HepG2 (cell line): ENCODE measurements at regions not wholly inside any gene's neighbourhood (a gene's known extent, or its start where the extent isn't known, plus 50 kb on each side); places are given as distances from the start of the nearest gene placed in this dataset.

ENCODE experiments used
- ATAC-seq: fragments of 200-7000 bp; cut with Tn5 transposase; 3 replicates; pipeline ENCODE4 v1.9.1; 2020; ENCODE audit warnings: mild to moderate bottlenecking, moderate library complexity
- BruUV-seq: library from RNA; stranded (reverse); fragments of 400-500 nt; replicated peaks from 2 replicates; lab custom pipeline; 2021; lab: Mats Ljungman, UMichigan
- CTCF ChIA-PET: fragments of 300-600 bp; formaldehyde crosslinking; extraction: SDS; loops from one replicate; lab custom pipeline; 2021; ENCODE audit warnings: low total read pairs, inconsistent platforms, low intra/inter-chr PET ratio; lab: Yijun Ruan, JAX
- POLR2A ChIA-PET: fragments of 350-600 bp; sonication (Branson Sonifier 250); formaldehyde crosslinking; loops from one replicate; lab custom pipeline; 2020; ENCODE audit warnings: antibody characterized with exemption, inconsistent platforms; lab: Yijun Ruan, JAX
- DNase-seq: peaks from one replicate; pipeline ENCODE4 v3.0.0-alpha.2; 2015; ENCODE audit warnings: low spot score
- FAIRE-seq: peaks from 3 replicates; lab custom pipeline; 2011; peaks lifted over from hg19 to GRCh38; lab: Jason Lieb, UNC
- H2AFZ ChIP-seq: one replicate; pipeline ENCODE4 v1.6.1; 2011; ENCODE audit warnings: low read length, inconsistent platforms
- H3K27ac ChIP-seq: fragments of 300-600 bp; 3 replicates; pipeline ENCODE4 v1.8.0; 2011; ENCODE audit warnings: mixed run types, mild to moderate bottlenecking, mixed read lengths, low read length, inconsistent platforms; ENCODE audit not compliant: insufficient read depth; ENCODE audit errors: extremely low read length
- H3K27me3 ChIP-seq, 2 experiments: fragments of 200-600 bp in 1 of 2; 2 replicates in 1 of 2; 3 replicates in 1 of 2; pipeline versions ENCODE4 v1.6.0 to v1.8.0; 2011; ENCODE audit warnings: low read length in 2 of 2, mild to moderate bottlenecking in 2 of 2, moderate library complexity in 2 of 2, inconsistent platforms in 1 of 2; ENCODE audit not compliant: insufficient read depth in 2 of 2, control insufficient read depth in 1 of 2
- H3K36me3 ChIP-seq, 2 experiments: fragments of 200-600 bp in 1 of 2; replicated peaks in 1 of 2; 2 replicates in 1 of 2; 3 replicates in 1 of 2; pipeline versions ENCODE4 v1.5.1 to v1.8.0; 2011; ENCODE audit warnings: low read length in 2 of 2, inconsistent platforms in 1 of 2; ENCODE audit not compliant: insufficient read depth in 2 of 2, control insufficient read depth in 1 of 2
- H3K4me1 ChIP-seq: 2 replicates; pipeline ENCODE4 v1.5.1; 2012; ENCODE audit warnings: low read length, inconsistent platforms; ENCODE audit not compliant: insufficient read depth
- H3K4me2 ChIP-seq: 2 replicates; pipeline ENCODE4 v1.6.0; 2011; ENCODE audit warnings: low read depth, low read length, inconsistent platforms
- H3K4me3 ChIP-seq, 3 experiments: fragments of 200-600 bp in 1 of 3; sonication (generic), shearing (Covaris generic) in 1 of 3; replicated peaks in 1 of 3; 2 replicates each; pipeline ENCODE4 v1.5.1; 2011 to 2016; ENCODE audit warnings: low read length in 3 of 3, inconsistent platforms in 2 of 3, low read depth in 2 of 3, mild to moderate bottlenecking in 2 of 3, control low read depth in 1 of 3, mixed read lengths in 1 of 3; ENCODE audit not compliant: insufficient read depth in 1 of 3
- H3K79me2 ChIP-seq: one replicate; pipeline ENCODE4 v1.6.1; 2011; ENCODE audit warnings: low read length, inconsistent platforms; ENCODE audit not compliant: insufficient read depth
- H3K9ac ChIP-seq: 2 replicates; pipeline ENCODE4 v1.6.0; 2011; ENCODE audit warnings: mild to moderate bottlenecking, low read depth, low read length, inconsistent platforms; ENCODE audit not compliant: insufficient read depth
- H3K9me3 ChIP-seq: 2 replicates; pipeline ENCODE4 v1.5.1; 2012; ENCODE audit warnings: mild to moderate bottlenecking, low read length
- H4K20me1 ChIP-seq: 2 replicates; pipeline ENCODE4 v1.6.0; 2011; ENCODE audit warnings: inconsistent platforms, mild to moderate bottlenecking, low read length, moderate library complexity; ENCODE audit not compliant: insufficient read depth
- AHR ChIP-seq: IDR thresholded peaks from 2 replicates; pipeline ENCODE4 v1.6.1; 2018; ENCODE audit warnings: missing genetic modification reagents, missing compliant biosample characterization
- BORCS8-MEF2B ChIP-seq: sonication (generic); formaldehyde crosslinking; IDR thresholded peaks from 2 replicates; pipeline ENCODE4 v1.8.0; 2022; ENCODE audit warnings: mild to moderate bottlenecking, missing genetic modification reagents
- MAZ ChIP-seq, 2 experiments: sonication (generic) in 1 of 2; formaldehyde crosslinking in 1 of 2; IDR thresholded peaks; 2 replicates each; pipeline versions ENCODE4 v1.5.0 to v1.6.1; 2012 to 2020; ENCODE audit warnings: low read depth in 2 of 2, mild to moderate bottlenecking in 2 of 2, borderline replicate concordance in 1 of 2, improper control_type of control experiment in 1 of 2, low read length in 1 of 2, missing genetic modification reagents in 1 of 2, moderate library complexity in 1 of 2
- SETDB1 ChIP-seq: sonication (generic); formaldehyde crosslinking; IDR thresholded peaks from 2 replicates; pipeline ENCODE4 v1.5.1; 2020; ENCODE audit warnings: missing genetic modification reagents, mild to moderate bottlenecking, borderline replicate concordance
- ZFP37 ChIP-seq: sonication (generic); formaldehyde crosslinking; IDR thresholded peaks from 2 replicates; pipeline ENCODE4 v1.4.0; 2020; ENCODE audit warnings: missing genetic modification reagents, borderline replicate concordance
- ZNF160 ChIP-seq: sonication (generic); formaldehyde crosslinking; IDR thresholded peaks from 2 replicates; pipeline ENCODE4 v1.8.0; 2022; ENCODE audit warnings: mild to moderate bottlenecking, inconsistent platforms, missing genetic modification reagents
- ZNF354B ChIP-seq: sonication (generic); formaldehyde crosslinking; IDR thresholded peaks from 2 replicates; pipeline ENCODE4 v1.8.0; 2022; ENCODE audit warnings: mild to moderate bottlenecking, missing genetic modification reagents
- ZNF382 ChIP-seq: sonication (generic); formaldehyde crosslinking; IDR thresholded peaks from 2 replicates; pipeline ENCODE4 v1.5.0; 2020; ENCODE audit warnings: missing genetic modification reagents, mild to moderate bottlenecking, borderline replicate concordance
- ZNF607 ChIP-seq: sonication (generic); formaldehyde crosslinking; IDR thresholded peaks from 2 replicates; pipeline ENCODE4 v1.5.1; 2020; ENCODE audit warnings: missing genetic modification reagents, mild to moderate bottlenecking, borderline replicate concordance
- ZSCAN21 ChIP-seq: sonication (generic); formaldehyde crosslinking; IDR thresholded peaks from 2 replicates; pipeline ENCODE4 v1.8.0; 2022; ENCODE audit warnings: mild to moderate bottlenecking, missing genetic modification reagents, moderate library complexity, borderline replicate concordance
- WGBS: methylation state at CpG from one replicate; pipeline ENCODE4 v1.1.6; 2017; ENCODE audit warnings: low lambda C conversion rate; 5-methylcytosine and 5-hydroxymethylcytosine counted together
- in situ Hi-C: cut with HindIII; loops from 2 replicates; pipeline ENCODE4 v1.10.0; 2017; ENCODE audit warnings: low pct_unique_long_range_greater_than_20kb; ENCODE audit not compliant: extremely low pct_ligation_motif_present
- intact Hi-C: fragments of 100-400 bp; cut with micrococcal nuclease; formaldehyde crosslinking; loops from one replicate; pipeline ENCODE4 v1.10.0; 2022; ENCODE audit not compliant: unreplicated experiment
- TF ChIP-seq, protein P1 (sequence below): sonication (generic); formaldehyde crosslinking; IDR thresholded peaks from 2 replicates; pipeline ENCODE4 v1.5.1; 2020; ENCODE audit warnings: mild to moderate bottlenecking, moderate library complexity, missing genetic modification reagents
- TF ChIP-seq, protein P2 (sequence below): IDR thresholded peaks from 2 replicates; pipeline ENCODE4 v1.6.1; 2016
- TF ChIP-seq, protein P3 (sequence below): sonication (generic); formaldehyde crosslinking; IDR thresholded peaks from 2 replicates; pipeline ENCODE4 v1.4.0; 2020; ENCODE audit warnings: missing genetic modification reagents, borderline replicate concordance
- TF ChIP-seq, protein P4 (sequence below): sonication (generic); formaldehyde crosslinking; IDR thresholded peaks from 2 replicates; pipeline ENCODE4 v1.8.0; 2022; ENCODE audit warnings: missing genetic modification reagents, low read depth, mild to moderate bottlenecking, borderline replicate concordance

DNA sequence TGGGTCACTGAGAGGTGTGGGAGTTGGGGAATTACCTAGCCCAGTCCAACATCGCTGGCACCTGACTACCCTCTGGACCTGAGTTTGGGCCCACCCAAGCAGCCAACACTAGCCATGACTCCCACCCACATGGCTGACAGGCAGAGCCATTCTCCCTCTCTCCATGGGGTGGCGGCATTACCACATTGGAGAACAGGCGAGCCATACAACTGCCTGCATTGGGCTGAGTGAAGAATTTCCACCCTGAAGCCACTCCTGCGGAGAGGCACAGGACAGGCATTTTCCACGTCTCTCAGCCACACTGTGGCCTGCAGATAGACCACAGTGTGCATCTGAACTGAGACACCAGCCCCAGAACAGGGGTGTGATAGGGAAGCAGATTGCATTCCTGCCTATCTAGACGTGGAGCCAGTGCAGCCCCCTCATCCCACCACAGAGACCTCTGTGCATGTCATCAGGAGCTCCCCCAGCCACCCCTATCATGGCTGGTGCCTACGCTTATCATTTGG lies 58.2 kb upstream of the ANTXRL start:
- WGBS = 4% methylated on average over 4 of the region's 7 CpGs
- H3K27me3 ChIP-seq = peaks cover 0 to 25% of the 10 kb centered on the region in 2 experiments; a peak in 3 of 5 replicates
- ATAC-seq (peak; percentile 94), DNase-seq (peak; percentile 69), FAIRE-seq (no peak)
- in situ Hi-C loops (no loop called here), intact Hi-C loops (loop anchor here (10.0 kb wide), 1 partner anchor 204 kb away; no protein-coding TSS in a partner anchor)
- peak overlapping the region in 2 of 3 experiments; percentile 3 to 59; a peak in 2 of 6 replicates for H3K4me3 ChIP-seq
- no TSS peak for BruUV-seq
- H3K27ac ChIP-seq = no peak overlapping the region
- no peak overlapping the region for H2AFZ ChIP-seq
- POLR2A ChIA-PET = no interaction called here
- no peaks in the 10 kb centered on the region for H3K79me2 ChIP-seq
- CTCF ChIA-PET = interaction anchor here (0.6 to 0.8 kb wide), 2 partner anchors 28 kb away, joined by 3 read pairs; no protein-coding TSS in a partner anchor
- no peaks in the 10 kb centered on the region for H3K9me3 ChIP-seq
- H3K9ac ChIP-seq = no peak overlapping the region
- no peaks in the 10 kb centered on the region for H3K36me3 ChIP-seq
- H3K4me2 ChIP-seq = peak overlapping the region; percentile 85
- no peaks in the 10 kb centered on the region for H4K20me1 ChIP-seq
- peaks cover 21% of the 10 kb centered on the region for H3K4me1 ChIP-seq
- no peak for TF ChIP-seq AHR (CRISPR knock-in tag)
- no peak for TF ChIP-seq ZNF382
- TF ChIP-seq, protein P1, sequence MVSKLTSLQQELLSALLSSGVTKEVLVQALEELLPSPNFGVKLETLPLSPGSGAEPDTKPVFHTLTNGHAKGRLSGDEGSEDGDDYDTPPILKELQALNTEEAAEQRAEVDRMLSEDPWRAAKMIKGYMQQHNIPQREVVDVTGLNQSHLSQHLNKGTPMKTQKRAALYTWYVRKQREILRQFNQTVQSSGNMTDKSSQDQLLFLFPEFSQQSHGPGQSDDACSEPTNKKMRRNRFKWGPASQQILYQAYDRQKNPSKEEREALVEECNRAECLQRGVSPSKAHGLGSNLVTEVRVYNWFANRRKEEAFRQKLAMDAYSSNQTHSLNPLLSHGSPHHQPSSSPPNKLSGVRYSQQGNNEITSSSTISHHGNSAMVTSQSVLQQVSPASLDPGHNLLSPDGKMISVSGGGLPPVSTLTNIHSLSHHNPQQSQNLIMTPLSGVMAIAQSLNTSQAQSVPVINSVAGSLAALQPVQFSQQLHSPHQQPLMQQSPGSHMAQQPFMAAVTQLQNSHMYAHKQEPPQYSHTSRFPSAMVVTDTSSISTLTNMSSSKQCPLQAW (CRISPR knock-in tag) = peak; percentile 50; the same call in 1 of the 2 replicates
- TF ChIP-seq, protein P2, sequence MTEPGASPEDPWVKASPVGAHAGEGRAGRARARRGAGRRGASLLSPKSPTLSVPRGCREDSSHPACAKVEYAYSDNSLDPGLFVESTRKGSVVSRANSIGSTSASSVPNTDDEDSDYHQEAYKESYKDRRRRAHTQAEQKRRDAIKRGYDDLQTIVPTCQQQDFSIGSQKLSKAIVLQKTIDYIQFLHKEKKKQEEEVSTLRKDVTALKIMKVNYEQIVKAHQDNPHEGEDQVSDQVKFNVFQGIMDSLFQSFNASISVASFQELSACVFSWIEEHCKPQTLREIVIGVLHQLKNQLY (CRISPR knock-in tag) = no peak
- no peak for TF ChIP-seq ZNF160 (CRISPR knock-in tag)
- 0 out of 2 replicates have a peak, but pooled peaks have one; percentile 30 for TF ChIP-seq ZSCAN21 (CRISPR knock-in tag)
- TF ChIP-seq SETDB1 (CRISPR knock-in tag) = no peak
- TF ChIP-seq BORCS8-MEF2B (CRISPR knock-in tag) = peak; percentile 39; the same call in 1 of the 2 replicates
- TF ChIP-seq, protein P3, sequence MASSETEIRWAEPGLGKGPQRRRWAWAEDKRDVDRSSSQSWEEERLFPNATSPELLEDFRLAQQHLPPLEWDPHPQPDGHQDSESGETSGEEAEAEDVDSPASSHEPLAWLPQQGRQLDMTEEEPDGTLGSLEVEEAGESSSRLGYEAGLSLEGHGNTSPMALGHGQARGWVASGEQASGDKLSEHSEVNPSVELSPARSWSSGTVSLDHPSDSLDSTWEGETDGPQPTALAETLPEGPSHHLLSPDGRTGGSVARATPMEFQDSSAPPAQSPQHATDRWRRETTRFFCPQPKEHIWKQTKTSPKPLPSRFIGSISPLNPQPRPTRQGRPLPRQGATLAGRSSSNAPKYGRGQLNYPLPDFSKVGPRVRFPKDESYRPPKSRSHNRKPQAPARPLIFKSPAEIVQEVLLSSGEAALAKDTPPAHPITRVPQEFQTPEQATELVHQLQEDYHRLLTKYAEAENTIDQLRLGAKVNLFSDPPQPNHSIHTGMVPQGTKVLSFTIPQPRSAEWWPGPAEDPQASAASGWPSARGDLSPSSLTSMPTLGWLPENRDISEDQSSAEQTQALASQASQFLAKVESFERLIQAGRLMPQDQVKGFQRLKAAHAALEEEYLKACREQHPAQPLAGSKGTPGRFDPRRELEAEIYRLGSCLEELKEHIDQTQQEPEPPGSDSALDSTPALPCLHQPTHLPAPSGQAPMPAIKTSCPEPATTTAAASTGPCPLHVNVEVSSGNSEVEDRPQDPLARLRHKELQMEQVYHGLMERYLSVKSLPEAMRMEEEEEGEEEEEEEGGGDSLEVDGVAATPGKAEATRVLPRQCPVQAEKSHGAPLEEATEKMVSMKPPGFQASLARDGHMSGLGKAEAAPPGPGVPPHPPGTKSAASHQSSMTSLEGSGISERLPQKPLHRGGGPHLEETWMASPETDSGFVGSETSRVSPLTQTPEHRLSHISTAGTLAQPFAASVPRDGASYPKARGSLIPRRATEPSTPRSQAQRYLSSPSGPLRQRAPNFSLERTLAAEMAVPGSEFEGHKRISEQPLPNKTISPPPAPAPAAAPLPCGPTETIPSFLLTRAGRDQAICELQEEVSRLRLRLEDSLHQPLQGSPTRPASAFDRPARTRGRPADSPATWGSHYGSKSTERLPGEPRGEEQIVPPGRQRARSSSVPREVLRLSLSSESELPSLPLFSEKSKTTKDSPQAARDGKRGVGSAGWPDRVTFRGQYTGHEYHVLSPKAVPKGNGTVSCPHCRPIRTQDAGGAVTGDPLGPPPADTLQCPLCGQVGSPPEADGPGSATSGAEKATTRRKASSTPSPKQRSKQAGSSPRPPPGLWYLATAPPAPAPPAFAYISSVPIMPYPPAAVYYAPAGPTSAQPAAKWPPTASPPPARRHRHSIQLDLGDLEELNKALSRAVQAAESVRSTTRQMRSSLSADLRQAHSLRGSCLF (CRISPR knock-in tag) = no peak
- 0 out of 2 replicates have a peak, but pooled peaks have one; percentile 41 for TF ChIP-seq ZNF354B
- TF ChIP-seq MAZ (IDR thresholded peaks at IDR 0.05; ENCODE audit: borderline replicate concordance, low read depth, low read length) = no peak
- 0 out of 2 replicates have a peak, but pooled peaks have one; percentile 31 for TF ChIP-seq MAZ (CRISPR knock-in tag; IDR thresholded peaks at IDR 0.05; ENCODE audit: low read depth)
- TF ChIP-seq ZNF607 (CRISPR knock-in tag) = peak; percentile 50; the same call in 1 of the 2 replicates
- TF ChIP-seq, protein P4, sequence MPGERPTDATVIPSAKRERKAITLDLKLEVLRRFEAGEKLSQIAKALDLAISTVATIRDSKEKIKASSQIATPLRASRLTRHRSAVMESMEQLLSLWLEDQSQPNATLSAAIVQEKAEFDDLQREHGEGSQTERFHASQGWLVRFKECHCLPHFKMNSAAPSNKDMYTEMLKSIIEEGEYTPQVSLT = no peak
- TF ChIP-seq ZFP37 (CRISPR knock-in tag) = 0 out of 2 replicates have a peak, but pooled peaks have one; percentile 13
